ENCODE measurements at regions not wholly inside any gene's neighbourhood (a gene's known extent, or its start where the extent isn't known, plus 50 kb on each side); places are given as distances from the start of the nearest gene placed in this dataset.

- no peak for DNase-seq
These were observed 79.6 kb upstream of the DCBLD2 start for GRCh38 chr3:98980915-98981596.

- DNase-seq = no peak
These were observed 77.8 kb upstream of the DCBLD2 start for GRCh38 chr3:98979296-98979695.

GRCh38 chr3:98978068-98978811, 76.7 kb upstream of the DCBLD2 start:
- no peak for DNase-seq

- DNase-seq = no peak
These were observed 76.0 kb upstream of the DCBLD2 start for GRCh38 chr3:98977520-98977919.

- no peak for DNase-seq
These were observed 72.9 kb upstream of the DCBLD2 start for GRCh38 chr3:98974442-98974841.

GRCh38 chr3:98972720-98973119, 71.2 kb upstream of the DCBLD2 start:
- no peak for DNase-seq

GRCh38 chr3:98972155-98972554, 70.7 kb upstream of the DCBLD2 start:
- no peak for DNase-seq

- no peak for DNase-seq
These were observed 69.7 kb upstream of the DCBLD2 start for GRCh38 chr3:98971169-98971681.

- no peak for DNase-seq
These were observed 67.8 kb upstream of the DCBLD2 start for GRCh38 chr3:98969295-98969694.

GRCh38 chr3:98968824-98969223, 67.3 kb upstream of the DCBLD2 start:
- DNase-seq = no peak

- no peak for DNase-seq
These were observed 66.9 kb upstream of the DCBLD2 start for GRCh38 chr3:98968347-98968746.

- no peak for DNase-seq
These were observed 66.3 kb upstream of the DCBLD2 start for GRCh38 chr3:98967758-98968157.

- no peak for DNase-seq
These were observed 65.5 kb upstream of the DCBLD2 start for GRCh38 chr3:98966862-98967546.

GRCh38 chr3:98966434-98966833, 64.9 kb upstream of the DCBLD2 start:
- no peak for DNase-seq

GRCh38 chr3:98964784-98965183, 63.3 kb upstream of the DCBLD2 start:
- DNase-seq = no peak

- DNase-seq = no peak
These were observed 62.1 kb upstream of the DCBLD2 start for GRCh38 chr3:98963546-98963945.

- DNase-seq = no peak
These were observed 61.5 kb upstream of the DCBLD2 start for GRCh38 chr3:98962951-98963350.

GRCh38 chr3:98962189-98962930, 60.9 kb upstream of the DCBLD2 start:
- no peak for DNase-seq

- no peak for DNase-seq
These were observed 60.0 kb upstream of the DCBLD2 start for GRCh38 chr3:98961161-98962155.

- no peak for DNase-seq
These were observed 56.2 kb upstream of the DCBLD2 start for GRCh38 chr3:98957681-98958080.

- no peak for DNase-seq
These were observed 54.5 kb upstream of the DCBLD2 start for GRCh38 chr3:98956008-98956407.
